Neural progenitor cell (in vitro differentiated cells): ENCODE measurements at regions not wholly inside any gene's neighbourhood (a gene's known extent, or its start where the extent isn't known, plus 50 kb on each side); places are given as distances from the start of the nearest gene placed in this dataset.
A peak's percentile ranks its signal among the peaks of the same experiment; 100 is the strongest.
"Not testable (repeated sequence)": the region's sequence is repeated elsewhere in the genome, so short reads cannot be mapped to it uniquely, and the experiment has no call there.

Source experiments
- DNase-seq: peaks from one replicate; pipeline ENCODE4 v3.0.0-alpha.2; 2016; ENCODE audit warnings: low spot score
- H2AFZ ChIP-seq: fragments of 200-600 bp; sonication (generic); replicated peaks from 2 replicates; pipeline ENCODE4 v1.6.1; 2016; ENCODE audit warnings: antibody characterized with exemption
- H3F3A ChIP-seq: fragments of 200-600 bp; sonication (generic); 2 replicates; pipeline ENCODE4 v1.6.1; 2016; ENCODE audit warnings: antibody characterized with exemption, low read depth
- H3K27ac ChIP-seq: fragments of 200-600 bp; sonication (generic); 2 replicates; pipeline ENCODE4 v1.5.1; 2016; ENCODE audit warnings: mild to moderate bottlenecking
- H3K27me3 ChIP-seq: fragments of 200-600 bp; sonication (generic); 2 replicates; pipeline ENCODE4 v1.6.1; 2016; ENCODE audit warnings: mild to moderate bottlenecking, moderate library complexity
- H3K36me3 ChIP-seq: fragments of 200-600 bp; sonication (generic); 2 replicates; pipeline ENCODE4 v1.5.1; 2016
- H3K4me1 ChIP-seq: fragments of 200-600 bp; sonication (generic); 2 replicates; pipeline ENCODE4 v1.6.1; 2016; ENCODE audit warnings: mixed run types
- H3K4me2 ChIP-seq: fragments of 200-600 bp; sonication (generic); 2 replicates; pipeline ENCODE4 v1.6.1; 2016
- H3K4me3 ChIP-seq: fragments of 200-600 bp; sonication (generic); 2 replicates; pipeline ENCODE4 v1.5.1; 2016
- H3K79me2 ChIP-seq: fragments of 200-600 bp; sonication (generic); 2 replicates; pipeline ENCODE4 v1.6.1; 2016; ENCODE audit warnings: low read depth
- H3K9ac ChIP-seq: fragments of 200-600 bp; sonication (generic); 2 replicates; pipeline ENCODE4 v1.6.1; 2016
- H3K9me3 ChIP-seq: fragments of 200-600 bp; sonication (generic); 2 replicates; pipeline ENCODE4 v1.5.1; 2016; ENCODE audit warnings: low read depth
- H4K20me1 ChIP-seq: fragments of 200-600 bp; sonication (generic); 2 replicates; pipeline ENCODE4 v1.6.1; 2016; ENCODE audit warnings: low read depth
- H3K27ac Mint-ChIP-seq: 3 replicates; pipeline ENCODE4 v1.8.0; 2021; ENCODE audit warnings: mixed read lengths
- H3K27me3 Mint-ChIP-seq: 2 replicates; pipeline ENCODE4 v1.8.0; 2022; ENCODE audit warnings: low read depth, mild to moderate bottlenecking, inconsistent platforms, moderate library complexity, mixed read lengths; ENCODE audit not compliant: insufficient read depth
- H3K36me3 Mint-ChIP-seq: 3 replicates; pipeline ENCODE4 v1.8.0; 2021; ENCODE audit warnings: mixed read lengths
- H3K4me1 Mint-ChIP-seq: 3 replicates; pipeline ENCODE4 v1.8.0; 2021; ENCODE audit warnings: mixed read lengths
- H3K4me3 Mint-ChIP-seq: 3 replicates; pipeline ENCODE4 v1.8.0; 2021; ENCODE audit warnings: mild to moderate bottlenecking, moderate library complexity, mixed read lengths
- H3K9me3 Mint-ChIP-seq: 3 replicates; pipeline ENCODE4 v1.8.0; 2020; ENCODE audit warnings: mixed read lengths
- CTCF ChIP-seq: fragments of 200-600 bp; sonication (generic); IDR thresholded peaks from 2 replicates; pipeline ENCODE4 v1.5.1; 2017; ENCODE audit warnings: antibody characterized with exemption, mild to moderate bottlenecking
- EZH2 ChIP-seq: fragments of 200-600 bp; sonication (generic); IDR thresholded peaks from 2 replicates; pipeline ENCODE4 v1.6.1; 2017; ENCODE audit warnings: antibody characterized with exemption, mild to moderate bottlenecking, moderate library complexity
- EZH2phosphoT487 ChIP-seq: fragments of 200-600 bp; sonication (generic); IDR thresholded peaks from 2 replicates; pipeline ENCODE4 v1.6.1; 2017; ENCODE audit warnings: antibody characterized with exemption

- H3K4me3 Mint-ChIP-seq: no peak overlapping the region
- no peaks in the 10 kb centered on the region for H3K27me3 ChIP-seq
- H3F3A ChIP-seq: peaks cover 7% of the 10 kb centered on the region
- H3K4me2 ChIP-seq: no peak overlapping the region
- H3K4me1 ChIP-seq: peaks cover 11% of the 10 kb centered on the region
- H3K79me2 ChIP-seq: no peaks in the 10 kb centered on the region
- H3K9me3 ChIP-seq: no peaks in the 10 kb centered on the region
- TF ChIP-seq EZH2 (no peak), CTCF (no peak), EZH2phosphoT487 (no peak)
- no peaks in the 10 kb centered on the region for H3K36me3 ChIP-seq
- H3K36me3 Mint-ChIP-seq: no peaks in the 10 kb centered on the region
- H4K20me1 ChIP-seq: no peaks in the 10 kb centered on the region
- DNase-seq: no peak
- H3K4me3 ChIP-seq: no peak overlapping the region
- H3K27me3 Mint-ChIP-seq: peaks cover 18% of the 10 kb centered on the region
- peaks cover 12% of the 10 kb centered on the region for H3K9me3 Mint-ChIP-seq
- H3K4me1 Mint-ChIP-seq: peaks cover 20% of the 10 kb centered on the region
- no peak overlapping the region for H3K27ac Mint-ChIP-seq
- H2AFZ ChIP-seq: no peak overlapping the region
- H3K27ac ChIP-seq: no peak overlapping the region
- no peak overlapping the region for H3K9ac ChIP-seq
Observed at GRCh38 chr1:4133939-4134321, 233.9 kb upstream of the C1orf174 start.

- H3K36me3 Mint-ChIP-seq, H3K4me3 ChIP-seq, H2AFZ ChIP-seq, H3K27ac ChIP-seq, H3F3A ChIP-seq, H3K4me2 ChIP-seq, H3K9ac ChIP-seq, H3K9me3 ChIP-seq, H3K27me3 ChIP-seq, H4K20me1 ChIP-seq, DNase-seq, H3K4me3 Mint-ChIP-seq, H3K79me2 ChIP-seq, H3K36me3 ChIP-seq, H3K27ac Mint-ChIP-seq: not testable (repeated sequence)
- peaks cover 11% of the 10 kb centered on the region for H3K4me1 ChIP-seq
- Mint-ChIP-seq H3K4me1 (peaks cover 20% of the 10 kb centered on the region), H3K9me3 (peaks cover 12% of the 10 kb centered on the region), H3K27me3 (peaks cover 18% of the 10 kb centered on the region)
Observed at GRCh38 chr1:4135853-4136252, 235.8 kb upstream of the C1orf174 start.

- no peak overlapping the region for H3K4me2 ChIP-seq
- no peak overlapping the region for H3K9ac ChIP-seq
- peaks cover 7% of the 10 kb centered on the region for H3F3A ChIP-seq
- Mint-ChIP-seq H3K4me3 (no peak overlapping the region), H3K9me3 (peaks cover 12% of the 10 kb centered on the region), H3K27me3 (peaks cover 12% of the 10 kb centered on the region), H3K27ac (peak overlapping the region; percentile 81), H3K36me3 (no peaks in the 10 kb centered on the region), H3K4me1 (peaks cover 12% of the 10 kb centered on the region)
- H3K4me1 ChIP-seq: peaks cover under 1% of the 10 kb centered on the region
- peak; percentile 23 for DNase-seq
- no peak overlapping the region for H3K27ac ChIP-seq
- TF ChIP-seq CTCF: no peak
- H3K79me2 ChIP-seq: no peaks in the 10 kb centered on the region
- no peaks in the 10 kb centered on the region for H3K36me3 ChIP-seq
- no peaks in the 10 kb centered on the region for H3K27me3 ChIP-seq
- H4K20me1 ChIP-seq: no peaks in the 10 kb centered on the region
- no peaks in the 10 kb centered on the region for H3K9me3 ChIP-seq
- H2AFZ ChIP-seq: peak overlapping the region; percentile 50
- H3K4me3 ChIP-seq: no peak overlapping the region
Observed at GRCh38 chr1:4137621-4138415, 237.7 kb upstream of the C1orf174 start.

GRCh38 chr1:4139646-4140045 is 239.6 kb upstream of the C1orf174 start:
- Mint-ChIP-seq H3K4me1 (peaks cover 13% of the 10 kb centered on the region), H3K27ac (peak overlapping the region; percentile 6), H3K27me3 (peaks cover 6% of the 10 kb centered on the region), H3K9me3 (peaks cover 10% of the 10 kb centered on the region), H3K4me3 (no peak overlapping the region), H3K36me3 (no peaks in the 10 kb centered on the region)
- H3K4me1 ChIP-seq: no peaks in the 10 kb centered on the region
- peaks cover 7% of the 10 kb centered on the region for H3F3A ChIP-seq
- no peak overlapping the region for H2AFZ ChIP-seq
- H4K20me1 ChIP-seq: no peaks in the 10 kb centered on the region
- H3K9ac ChIP-seq: no peak overlapping the region
- DNase-seq: no peak
- TF ChIP-seq EZH2phosphoT487: no peak
- TF ChIP-seq CTCF: no peak
- TF ChIP-seq EZH2: no peak
- no peaks in the 10 kb centered on the region for H3K79me2 ChIP-seq
- no peak overlapping the region for H3K4me3 ChIP-seq
- H3K4me2 ChIP-seq: no peak overlapping the region
- no peaks in the 10 kb centered on the region for H3K9me3 ChIP-seq
- H3K27me3 ChIP-seq: no peaks in the 10 kb centered on the region
- H3K36me3 ChIP-seq: no peaks in the 10 kb centered on the region
- H3K27ac ChIP-seq: no peak overlapping the region
